Colonic mucosa (tissue), 4 donors: ENCODE measurements at regions not wholly inside any gene's neighbourhood (a gene's known extent, or its start where the extent isn't known, plus 50 kb on each side); places are given as distances from the start of the nearest gene placed in this dataset.

ENCODE experiments used
- DNase-seq: peaks from one replicate; pipeline ENCODE4 v3.0.0-alpha.2; 2020
- H3K27ac ChIP-seq: fragments of 200-600 bp; one replicate; pipeline ENCODE4 v1.8.0; 2021
- H3K27me3 ChIP-seq: fragments of 200-600 bp; one replicate; pipeline ENCODE4 v1.8.0; 2021
- H3K36me3 ChIP-seq: fragments of 200-600 bp; one replicate; pipeline ENCODE4 v1.8.0; 2021
- H3K4me1 ChIP-seq: fragments of 200-600 bp; one replicate; pipeline ENCODE4 v1.8.0; 2021; ENCODE audit warnings: mild to moderate bottlenecking
- H3K4me3 ChIP-seq: fragments of 200-600 bp; one replicate; pipeline ENCODE4 v1.8.0; 2021
- H3K9ac ChIP-seq, 2 donors: one replicate each; pipeline ENCODE4 v1.7.0; 2013; ENCODE audit warnings: control low read depth in 2 of 2, low read depth in 2 of 2, low read length in 2 of 2
- H3K9me3 ChIP-seq: fragments of 200-600 bp; one replicate; pipeline ENCODE4 v1.8.0; 2021
- intact Hi-C: fragments of 100-400 bp; cut with DNase I; formaldehyde crosslinking; loops from one replicate; pipeline ENCODE4 v1.14.1; 2022
- TF ChIP-seq, protein P1 (sequence below): fragments of 200-600 bp; IDR thresholded peaks from one replicate; pipeline ENCODE4 v1.8.0; 2022; ENCODE audit warnings: antibody characterized with exemption, mild to moderate bottlenecking
- donor health status: healthy.
- donor health status: DM: no; HTN: no; CAD: no.
- donor health status: DM: no; HTN: no; CAD: no.

DNA sequence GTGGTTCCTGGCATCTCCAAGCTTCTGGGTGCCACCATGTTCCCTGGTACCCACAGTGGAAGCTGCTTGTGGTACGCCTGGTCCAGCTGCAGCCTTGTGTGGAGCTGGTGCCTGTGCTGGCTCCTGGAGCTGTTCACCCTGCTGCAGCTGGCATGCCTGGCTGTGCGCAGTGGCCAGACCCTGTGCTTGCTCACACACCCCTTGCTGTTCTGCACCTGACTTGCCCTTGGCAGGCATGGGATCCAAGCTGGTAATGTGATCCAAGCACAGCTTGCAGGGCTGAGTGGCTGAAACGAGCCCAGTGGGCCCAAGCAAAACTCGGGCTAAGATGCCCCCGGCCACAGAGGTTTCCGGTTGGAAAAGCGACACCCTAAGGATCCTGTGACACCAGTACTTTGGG, 104.7 kb upstream of the CLMP start:
- Histone ChIP-seq H3K36me3 (no peaks in the 10 kb centered on the region), H3K9ac (no peak overlapping the region), H3K9me3 (no peaks in the 10 kb centered on the region), H3K27me3 (peaks cover 6% of the 10 kb centered on the region), H3K27ac (no peak overlapping the region), H3K4me3 (no peak overlapping the region), H3K4me1 (no peaks in the 10 kb centered on the region)
- intact Hi-C loops, result loop anchor here (2.0 to 10.0 kb wide), 2 partner anchors 179 to 605 kb away; no protein-coding TSS in a partner anchor
- DNase-seq, result no peak
- TF ChIP-seq, protein P1, sequence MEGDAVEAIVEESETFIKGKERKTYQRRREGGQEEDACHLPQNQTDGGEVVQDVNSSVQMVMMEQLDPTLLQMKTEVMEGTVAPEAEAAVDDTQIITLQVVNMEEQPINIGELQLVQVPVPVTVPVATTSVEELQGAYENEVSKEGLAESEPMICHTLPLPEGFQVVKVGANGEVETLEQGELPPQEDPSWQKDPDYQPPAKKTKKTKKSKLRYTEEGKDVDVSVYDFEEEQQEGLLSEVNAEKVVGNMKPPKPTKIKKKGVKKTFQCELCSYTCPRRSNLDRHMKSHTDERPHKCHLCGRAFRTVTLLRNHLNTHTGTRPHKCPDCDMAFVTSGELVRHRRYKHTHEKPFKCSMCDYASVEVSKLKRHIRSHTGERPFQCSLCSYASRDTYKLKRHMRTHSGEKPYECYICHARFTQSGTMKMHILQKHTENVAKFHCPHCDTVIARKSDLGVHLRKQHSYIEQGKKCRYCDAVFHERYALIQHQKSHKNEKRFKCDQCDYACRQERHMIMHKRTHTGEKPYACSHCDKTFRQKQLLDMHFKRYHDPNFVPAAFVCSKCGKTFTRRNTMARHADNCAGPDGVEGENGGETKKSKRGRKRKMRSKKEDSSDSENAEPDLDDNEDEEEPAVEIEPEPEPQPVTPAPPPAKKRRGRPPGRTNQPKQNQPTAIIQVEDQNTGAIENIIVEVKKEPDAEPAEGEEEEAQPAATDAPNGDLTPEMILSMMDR, result no peak

DNA sequence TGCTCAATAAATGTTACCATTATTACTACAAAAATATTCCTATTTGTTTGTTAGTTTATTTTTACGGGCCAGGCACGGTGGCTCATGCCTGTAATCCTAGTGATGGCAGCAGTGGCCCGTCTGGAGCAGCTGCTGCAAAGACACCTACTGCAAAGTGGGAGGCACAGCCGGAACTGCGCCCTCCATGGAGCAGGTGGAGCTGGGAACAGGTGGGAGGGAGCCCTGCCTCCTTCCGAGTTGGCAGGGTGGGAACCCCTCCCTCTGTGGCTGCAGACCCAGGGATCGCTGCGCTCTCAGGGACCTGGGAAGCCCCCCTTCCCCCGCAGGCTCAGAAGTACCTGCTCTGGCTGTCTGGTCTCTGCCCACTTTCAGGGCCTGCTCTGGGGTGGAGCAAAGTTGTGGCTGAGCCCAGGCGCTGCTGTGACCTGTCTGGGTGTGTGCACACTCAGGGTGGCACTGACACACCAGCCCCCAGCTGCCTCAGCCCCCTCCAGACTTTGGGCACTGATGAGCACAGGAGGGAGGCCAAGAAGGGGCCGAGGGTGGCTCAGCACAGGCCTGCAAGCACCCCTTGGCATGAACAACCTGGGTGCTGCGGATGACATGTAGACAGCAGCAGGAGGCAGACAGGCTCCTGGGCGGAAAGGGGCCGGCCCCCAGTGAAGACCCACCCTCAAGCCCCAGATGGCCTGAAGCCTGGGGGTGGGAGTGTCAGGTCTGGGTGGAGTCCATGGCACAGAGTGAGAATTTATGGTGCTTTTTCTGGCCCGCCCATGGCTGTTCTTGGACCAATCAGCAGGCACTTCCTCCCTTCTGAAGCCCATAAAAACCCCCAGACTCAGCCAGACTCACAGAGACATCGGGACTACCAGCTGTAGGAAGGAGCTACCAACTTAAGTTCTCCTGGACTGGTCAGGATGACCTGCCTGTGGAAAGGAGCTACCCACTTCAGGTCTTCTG, 103.7 kb upstream of the CLMP start:
- H3K4me1 ChIP-seq, result no peaks in the 10 kb centered on the region
- H3K27ac ChIP-seq, result no peak overlapping the region
- no peaks in the 10 kb centered on the region for H3K36me3 ChIP-seq
- H3K9ac ChIP-seq, result no peak overlapping the region
- no peak for DNase-seq
- TF ChIP-seq, protein P1, result no peak
- peaks cover 6% of the 10 kb centered on the region for H3K27me3 ChIP-seq
- no peak overlapping the region for H3K4me3 ChIP-seq
- intact Hi-C loops, result loop anchor here (10.0 kb wide), 1 partner anchor 604 kb away; no protein-coding TSS in a partner anchor
- no peaks in the 10 kb centered on the region for H3K9me3 ChIP-seq

DNA sequence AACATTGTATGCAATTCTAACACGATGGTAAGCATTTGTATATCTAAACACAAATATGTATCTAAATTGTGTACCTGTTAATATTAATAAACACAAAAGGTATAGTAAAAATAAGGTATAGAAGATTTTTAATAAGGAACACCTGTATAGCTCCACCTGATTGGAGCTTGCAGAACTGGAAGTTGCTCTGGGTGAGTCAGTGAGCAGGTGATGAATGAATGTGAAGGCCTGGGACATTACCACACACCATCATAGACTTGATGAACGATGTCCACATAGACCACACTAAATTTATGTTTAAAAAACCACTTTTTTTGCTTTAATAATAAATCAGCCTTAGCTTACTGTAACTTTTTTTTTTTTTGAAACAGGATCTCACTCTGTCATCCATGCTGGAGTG, 97.6 kb upstream of the CLMP start:
- intact Hi-C loops, result loop anchor here (10.0 kb wide), 1 partner anchor 598 kb away; no protein-coding TSS in a partner anchor
- TF ChIP-seq, protein P1, result no peak
- no peak for DNase-seq
- Histone ChIP-seq H3K36me3 (no peaks in the 10 kb centered on the region), H3K4me3 (no peak overlapping the region), H3K27ac (no peak overlapping the region), H3K27me3 (no peaks in the 10 kb centered on the region), H3K9ac (no peak overlapping the region), H3K4me1 (no peaks in the 10 kb centered on the region), H3K9me3 (no peaks in the 10 kb centered on the region)

DNA sequence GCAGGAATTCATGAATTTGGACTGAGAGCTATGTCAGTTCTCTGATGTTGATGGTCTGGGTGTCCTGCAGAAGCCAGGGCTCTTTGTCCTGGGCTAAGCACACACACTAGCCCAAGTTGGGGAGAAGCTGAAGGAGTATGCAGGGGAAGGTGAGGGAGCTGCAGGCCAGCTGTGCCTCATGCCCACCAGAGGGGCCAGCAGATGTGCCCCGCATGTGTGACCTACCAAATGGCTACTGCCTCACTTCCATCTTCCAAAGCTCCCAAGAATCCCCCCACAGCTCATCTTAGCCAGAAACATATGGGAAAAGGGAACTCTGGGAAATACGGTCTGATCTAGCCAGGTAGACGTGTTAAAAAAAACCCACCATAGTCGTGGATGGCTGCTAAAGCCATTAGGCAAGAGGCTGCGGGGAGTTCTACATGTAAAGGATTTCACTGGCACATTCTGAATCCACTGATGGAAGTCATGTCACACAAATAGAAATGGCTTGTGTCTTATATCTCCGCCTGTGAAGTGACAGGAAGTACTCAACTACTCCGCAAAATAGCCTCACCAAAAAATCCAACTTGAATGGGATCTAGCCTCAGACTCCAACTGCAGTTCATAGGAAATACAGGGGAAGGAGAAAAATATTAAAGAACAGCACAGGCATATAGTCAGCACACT, 96.3 kb upstream of the CLMP start:
- H3K9me3 ChIP-seq, result no peaks in the 10 kb centered on the region
- no peaks in the 10 kb centered on the region for H3K36me3 ChIP-seq
- intact Hi-C loops, result loop anchor here (10.0 kb wide), 1 partner anchor 597 kb away; no protein-coding TSS in a partner anchor
- H3K4me3 ChIP-seq, result no peak overlapping the region
- TF ChIP-seq, protein P1, result no peak
- no peaks in the 10 kb centered on the region for H3K27me3 ChIP-seq
- DNase-seq, result no peak
- H3K4me1 ChIP-seq, result no peaks in the 10 kb centered on the region
- H3K9ac ChIP-seq, result no peak overlapping the region
- no peak overlapping the region for H3K27ac ChIP-seq

DNA sequence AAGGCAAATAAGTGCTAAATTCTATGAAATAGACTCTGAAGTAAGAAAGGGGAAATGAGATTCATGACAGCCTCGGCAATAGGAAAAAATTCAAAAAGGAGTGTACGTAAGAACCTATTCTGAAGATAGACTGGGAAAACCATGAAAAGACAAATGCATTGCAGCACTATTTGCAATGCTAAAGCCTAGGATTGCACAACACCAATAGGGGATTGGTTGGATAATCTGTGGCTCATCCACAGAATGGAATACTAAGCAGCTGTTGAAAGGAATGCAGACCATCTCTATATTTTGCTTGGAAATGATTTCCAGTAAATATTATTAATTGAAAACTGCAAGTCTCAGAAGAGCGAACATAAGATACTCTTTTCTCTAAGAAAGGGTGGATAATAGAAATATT, 91.7 kb upstream of the CLMP start:
- no peak for DNase-seq
- Histone ChIP-seq H3K27me3 (no peaks in the 10 kb centered on the region), H3K27ac (no peak overlapping the region), H3K9me3 (no peaks in the 10 kb centered on the region), H3K36me3 (no peaks in the 10 kb centered on the region), H3K4me3 (no peak overlapping the region), H3K4me1 (no peaks in the 10 kb centered on the region), H3K9ac (no peak overlapping the region)
- TF ChIP-seq, protein P1, result no peak
- intact Hi-C loops, result no loop called here
